HepG2 (cell line): ENCODE measurements at regions not wholly inside any gene's neighbourhood (a gene's known extent, or its start where the extent isn't known, plus 50 kb on each side); places are given as distances from the start of the nearest gene placed in this dataset.

ENCODE experiments used
- SALL1 ChIP-seq: sonication (generic); formaldehyde crosslinking; IDR thresholded peaks from 2 replicates; pipeline ENCODE4 v1.8.0; 2022; ENCODE audit warnings: mild to moderate bottlenecking, missing genetic modification reagents
- TF ChIP-seq, protein P1 (sequence below): sonication (generic); formaldehyde crosslinking; IDR thresholded peaks from 2 replicates; pipeline ENCODE4 v1.5.0; 2020; ENCODE audit warnings: mild to moderate bottlenecking, missing genetic modification reagents, moderate library complexity

DNA sequence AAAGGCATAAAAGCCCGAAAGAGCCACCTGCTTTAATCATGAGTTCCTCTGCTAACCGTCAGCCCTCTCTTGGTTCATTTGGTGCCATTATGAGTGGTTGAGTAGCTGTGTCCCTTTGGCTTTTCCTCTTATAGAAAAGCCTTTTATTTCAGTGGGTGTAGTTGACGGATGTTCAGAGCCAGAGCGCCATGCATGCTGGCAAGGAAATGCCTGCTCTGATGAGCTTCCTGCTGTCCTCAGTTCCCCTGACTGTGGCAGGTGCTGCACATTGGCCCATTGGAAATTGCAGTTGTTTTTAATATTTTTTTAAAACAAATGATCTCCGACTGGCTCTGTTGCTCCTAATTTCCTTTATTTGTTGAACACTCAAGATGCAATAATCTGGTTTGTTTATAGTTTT is 77.3 kb upstream of the LIMCH1 start:
- no peak for TF ChIP-seq SALL1 (CRISPR knock-in tag)
- TF ChIP-seq, protein P1, sequence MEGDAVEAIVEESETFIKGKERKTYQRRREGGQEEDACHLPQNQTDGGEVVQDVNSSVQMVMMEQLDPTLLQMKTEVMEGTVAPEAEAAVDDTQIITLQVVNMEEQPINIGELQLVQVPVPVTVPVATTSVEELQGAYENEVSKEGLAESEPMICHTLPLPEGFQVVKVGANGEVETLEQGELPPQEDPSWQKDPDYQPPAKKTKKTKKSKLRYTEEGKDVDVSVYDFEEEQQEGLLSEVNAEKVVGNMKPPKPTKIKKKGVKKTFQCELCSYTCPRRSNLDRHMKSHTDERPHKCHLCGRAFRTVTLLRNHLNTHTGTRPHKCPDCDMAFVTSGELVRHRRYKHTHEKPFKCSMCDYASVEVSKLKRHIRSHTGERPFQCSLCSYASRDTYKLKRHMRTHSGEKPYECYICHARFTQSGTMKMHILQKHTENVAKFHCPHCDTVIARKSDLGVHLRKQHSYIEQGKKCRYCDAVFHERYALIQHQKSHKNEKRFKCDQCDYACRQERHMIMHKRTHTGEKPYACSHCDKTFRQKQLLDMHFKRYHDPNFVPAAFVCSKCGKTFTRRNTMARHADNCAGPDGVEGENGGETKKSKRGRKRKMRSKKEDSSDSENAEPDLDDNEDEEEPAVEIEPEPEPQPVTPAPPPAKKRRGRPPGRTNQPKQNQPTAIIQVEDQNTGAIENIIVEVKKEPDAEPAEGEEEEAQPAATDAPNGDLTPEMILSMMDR (CRISPR knock-in tag): no peak
